Osteoblast (primary cell): ENCODE measurements at regions not wholly inside any gene's neighbourhood (a gene's known extent, or its start where the extent isn't known, plus 50 kb on each side); places are given as distances from the start of the nearest gene placed in this dataset.

Experiments
- DNase-seq: peaks from one replicate; pipeline ENCODE4 v3.0.0; 2011; ENCODE audit warnings: low spot score, mixed read lengths; ENCODE audit not compliant: insufficient read length; ENCODE audit errors: missing footprints
- H2AFZ ChIP-seq: 2 replicates; pipeline ENCODE4 v1.6.0; 2011; ENCODE audit warnings: mild to moderate bottlenecking, low read length
- H3K27ac ChIP-seq: 2 replicates; pipeline ENCODE4 v1.5.1; 2011; ENCODE audit warnings: mild to moderate bottlenecking, low read depth, low read length, moderate library complexity
- H3K27me3 ChIP-seq: 2 replicates; pipeline ENCODE4 v1.6.0; 2012; ENCODE audit warnings: mild to moderate bottlenecking, control low read depth, inconsistent platforms, low read length, moderate library complexity; ENCODE audit not compliant: insufficient read depth
- H3K36me3 ChIP-seq: 2 replicates; pipeline ENCODE4 v1.5.1; 2011; ENCODE audit warnings: mild to moderate bottlenecking, low read length, control low read depth, moderate library complexity; ENCODE audit not compliant: insufficient read depth
- H3K4me1 ChIP-seq: 2 replicates; pipeline ENCODE4 v1.5.1; 2011; ENCODE audit warnings: mild to moderate bottlenecking, low read length, control low read depth, moderate library complexity; ENCODE audit not compliant: insufficient read depth
- H3K4me2 ChIP-seq: 2 replicates; pipeline ENCODE4 v1.6.0; 2011; ENCODE audit warnings: mild to moderate bottlenecking, low read length; ENCODE audit not compliant: insufficient read depth
- H3K4me3 ChIP-seq: fragments of 200-600 bp; sonication (generic); 3 replicates; pipeline ENCODE4 v1.5.1; 2012; ENCODE audit warnings: mild to moderate bottlenecking, low read length, inconsistent platforms; ENCODE audit not compliant: insufficient read depth
- H3K79me2 ChIP-seq: 2 replicates; pipeline ENCODE4 v1.6.0; 2012; ENCODE audit warnings: mild to moderate bottlenecking, low read length, control low read depth, inconsistent platforms; ENCODE audit not compliant: insufficient read depth
- H3K9me3 ChIP-seq: 2 replicates; pipeline ENCODE4 v1.5.1; 2011; ENCODE audit warnings: low read depth, low read length, control low read depth
- H4K20me1 ChIP-seq: 2 replicates; pipeline ENCODE4 v1.6.0; 2012; ENCODE audit warnings: mild to moderate bottlenecking, low read length, control low read depth; ENCODE audit not compliant: insufficient read depth
- CTCF ChIP-seq: IDR thresholded peaks from 2 replicates; pipeline ENCODE4 v1.5.1; 2011; ENCODE audit warnings: mild to moderate bottlenecking, low read depth, low read length, moderate library complexity; ENCODE audit errors: extremely low read depth

- Histone ChIP-seq H2AFZ (no peak overlapping the region), H3K4me2 (no peak overlapping the region), H3K36me3 (no peaks in the 10 kb centered on the region), H3K79me2 (no peaks in the 10 kb centered on the region), H3K27me3 (no peaks in the 10 kb centered on the region), H3K27ac (no peak overlapping the region), H3K4me1 (no peaks in the 10 kb centered on the region), H3K9me3 (no peaks in the 10 kb centered on the region), H4K20me1 (no peaks in the 10 kb centered on the region), H3K4me3 (no peak overlapping the region)
- TF ChIP-seq CTCF: no peak
- DNase-seq: no peak
Measured at GRCh38 chr16:65355706-65356105, 233.8 kb upstream of the CDH11 start.

- H3K4me1 ChIP-seq: no peaks in the 10 kb centered on the region
- H3K4me3 ChIP-seq: no peak overlapping the region
- H3K36me3 ChIP-seq: no peaks in the 10 kb centered on the region
- H3K79me2 ChIP-seq: no peaks in the 10 kb centered on the region
- DNase-seq: no peak
- no peaks in the 10 kb centered on the region for H3K9me3 ChIP-seq
- H3K4me2 ChIP-seq: no peak overlapping the region
- H2AFZ ChIP-seq: no peak overlapping the region
- no peaks in the 10 kb centered on the region for H4K20me1 ChIP-seq
- H3K27ac ChIP-seq: no peak overlapping the region
- no peak for TF ChIP-seq CTCF
- no peaks in the 10 kb centered on the region for H3K27me3 ChIP-seq
Measured at GRCh38 chr16:65353183-65353582, 231.3 kb upstream of the CDH11 start.

GRCh38 chr16:65349626-65350025, 227.8 kb upstream of the CDH11 start:
- no peaks in the 10 kb centered on the region for H3K27me3 ChIP-seq
- no peak overlapping the region for H3K4me2 ChIP-seq
- H3K36me3 ChIP-seq: no peaks in the 10 kb centered on the region
- H2AFZ ChIP-seq: no peak overlapping the region
- no peaks in the 10 kb centered on the region for H4K20me1 ChIP-seq
- no peak overlapping the region for H3K27ac ChIP-seq
- no peak for DNase-seq
- H3K9me3 ChIP-seq: no peaks in the 10 kb centered on the region
- no peaks in the 10 kb centered on the region for H3K79me2 ChIP-seq
- no peaks in the 10 kb centered on the region for H3K4me1 ChIP-seq
- H3K4me3 ChIP-seq: no peak overlapping the region
- no peak for TF ChIP-seq CTCF

- Histone ChIP-seq H2AFZ (no peak overlapping the region), H4K20me1 (no peaks in the 10 kb centered on the region), H3K9me3 (no peaks in the 10 kb centered on the region), H3K79me2 (no peaks in the 10 kb centered on the region), H3K4me3 (no peak overlapping the region), H3K27me3 (no peaks in the 10 kb centered on the region), H3K27ac (no peak overlapping the region), H3K4me2 (no peak overlapping the region), H3K36me3 (no peaks in the 10 kb centered on the region), H3K4me1 (no peaks in the 10 kb centered on the region)
- no peak for DNase-seq
- TF ChIP-seq CTCF: no peak
Measured at GRCh38 chr16:65343556-65343955, 221.7 kb upstream of the CDH11 start.
